K562 (cell line): ENCODE measurements at regions not wholly inside any gene's neighbourhood (a gene's known extent, or its start where the extent isn't known, plus 50 kb on each side); places are given as distances from the start of the nearest gene placed in this dataset.
"Not testable (repeated sequence)": the region's sequence is repeated elsewhere in the genome, so short reads cannot be mapped to it uniquely, and the experiment has no call there.

Source experiments
- ATAC-seq: fragments of 200-7000 bp; cut with Tn5 transposase; 3 replicates; pipeline ENCODE4 v1.9.1; 2020; ENCODE audit warnings: moderate library complexity
- BruUV-seq: library from RNA; stranded (reverse); fragments of 400-500 nt; replicated peaks from 2 replicates; lab custom pipeline; 2021; lab: Mats Ljungman, UMichigan
- CTCF ChIA-PET: fragments of 300-600 bp; formaldehyde crosslinking; extraction: SDS; loops from one replicate; lab custom pipeline; 2021; ENCODE audit warnings: low intra/inter-chr PET ratio; lab: Yijun Ruan, JAX
- POLR2A ChIA-PET: fragments of 300-600, 350-650 bp; sonication (Branson Sonifier 250); formaldehyde crosslinking; extraction: SDS; loops from one replicate; lab custom pipeline; 2021; ENCODE audit warnings: antibody characterized with exemption, inconsistent platforms; lab: Yijun Ruan, JAX
- DNase-seq, 4 experiments: peaks; one replicate each; pipeline versions ENCODE4 v3.0.0 to v3.0.0-alpha.2; 2011 to 2018; ENCODE audit warnings: low spot score in 3 of 4, mixed read lengths in 3 of 4; ENCODE audit errors: extremely low read depth in 1 of 4
- FAIRE-seq: peaks from 2 replicates; lab custom pipeline; 2011; peaks lifted over from hg19 to GRCh38; lab: Jason Lieb, UNC
- H2AFZ ChIP-seq: 2 replicates; pipeline ENCODE4 v1.6.0; 2011; ENCODE audit warnings: low read depth, low read length, control low read depth, inconsistent platforms
- H3K27ac ChIP-seq: fragments of 200-600 bp; 3 replicates; pipeline ENCODE4 v1.8.0; 2011; ENCODE audit warnings: low read depth, mild to moderate bottlenecking, control low read depth, inconsistent platforms, low read length, moderate library complexity, mixed read lengths; ENCODE audit errors: extremely low read depth
- H3K27me3 ChIP-seq, 2 experiments: fragments of 300-600 bp in 1 of 2; 2 replicates in 1 of 2; 3 replicates in 1 of 2; pipeline versions ENCODE4 v1.6.0 to v1.8.0; 2011; ENCODE audit warnings: inconsistent platforms in 2 of 2, low read length in 2 of 2, mild to moderate bottlenecking in 1 of 2, mixed read lengths in 1 of 2, moderate library complexity in 1 of 2; ENCODE audit not compliant: control insufficient read depth in 2 of 2, insufficient read depth in 2 of 2
- H3K36me3 ChIP-seq: fragments of 300-600 bp; 3 replicates; pipeline ENCODE4 v1.8.0; 2011; ENCODE audit warnings: mild to moderate bottlenecking, low read length, inconsistent platforms; ENCODE audit not compliant: control insufficient read depth, insufficient read depth
- H3K4me1 ChIP-seq, 2 experiments: fragments of 200-600 bp in 1 of 2; replicated peaks in 1 of 2; 2 replicates in 1 of 2; 3 replicates in 1 of 2; pipeline versions ENCODE4 v1.5.1 to v1.8.0; 2011; ENCODE audit warnings: inconsistent platforms in 2 of 2, low read length in 2 of 2, mild to moderate bottlenecking in 1 of 2, mixed read lengths in 1 of 2, moderate library complexity in 1 of 2; ENCODE audit not compliant: control insufficient read depth in 2 of 2, insufficient read depth in 2 of 2
- H3K4me2 ChIP-seq: 2 replicates; pipeline ENCODE4 v1.6.1; 2011; ENCODE audit warnings: low read length, control low read depth, inconsistent platforms, mixed read lengths; ENCODE audit not compliant: insufficient read depth
- H3K4me3 ChIP-seq: fragments of 200-600 bp; sonication (generic), shearing (Covaris generic); 2 replicates; pipeline ENCODE4 v1.5.1; 2016; ENCODE audit warnings: control low read depth, inconsistent platforms
- H3K79me2 ChIP-seq: fragments of 200-600 bp; 3 replicates; pipeline ENCODE4 v1.8.0; 2011; ENCODE audit warnings: low read length, inconsistent platforms; ENCODE audit not compliant: control insufficient read depth, insufficient read depth
- H3K9ac ChIP-seq, 2 experiments: 2 replicates each; pipeline versions ENCODE4 v1.6.0 to v1.6.1; 2011; ENCODE audit warnings: low read depth in 2 of 2, low read length in 2 of 2, control low read depth in 1 of 2, inconsistent platforms in 1 of 2, mild to moderate bottlenecking in 1 of 2, mixed read lengths in 1 of 2; ENCODE audit not compliant: insufficient read depth in 1 of 2
- H3K9me1 ChIP-seq: one replicate; pipeline ENCODE4 v1.6.0; 2011; ENCODE audit warnings: inconsistent platforms, mild to moderate bottlenecking, low read length, moderate library complexity; ENCODE audit not compliant: control insufficient read depth, insufficient read depth
- H3K9me3 ChIP-seq: replicated peaks from 2 replicates; pipeline ENCODE4 v1.5.1; 2011; ENCODE audit warnings: low read depth, low read length, inconsistent platforms; ENCODE audit not compliant: control insufficient read depth, insufficient read depth
- H4K20me1 ChIP-seq: replicated peaks from 2 replicates; pipeline ENCODE4 v1.6.1; 2011; ENCODE audit warnings: low read length, inconsistent platforms, mixed read lengths; ENCODE audit not compliant: control insufficient read depth, insufficient read depth
- CCNT2 ChIP-seq: IDR thresholded peaks from 2 replicates; pipeline ENCODE4 v1.6.1; 2011; ENCODE audit warnings: borderline replicate concordance, low read depth, mild to moderate bottlenecking, moderate library complexity, mixed read lengths, low read length; ENCODE audit not compliant: insufficient read length; ENCODE audit errors: extremely low read depth
- ETS1 ChIP-seq: conservative IDR thresholded peaks from 2 replicates; pipeline ENCODE4 v1.6.1; 2011; ENCODE audit warnings: low read depth, mild to moderate bottlenecking, low read length; ENCODE audit not compliant: control insufficient read depth
- FOXK1 ChIP-seq: sonication (generic); formaldehyde crosslinking; IDR thresholded peaks from 2 replicates; pipeline ENCODE4 v1.8.0; 2022; ENCODE audit warnings: missing genetic modification reagents, mild to moderate bottlenecking, borderline replicate concordance
- NFE2L1 ChIP-seq: fragments of 450-650 bp; IDR thresholded peaks from 2 replicates; pipeline ENCODE4 v1.6.1; 2016; ENCODE audit warnings: missing genetic modification characterization, low read depth, mild to moderate bottlenecking, missing compliant biosample characterization, moderate library complexity, borderline replicate concordance
- PHB2 ChIP-seq: fragments of 450-650 bp; IDR thresholded peaks from 2 replicates; pipeline ENCODE4 v1.6.1; 2017; ENCODE audit warnings: low read depth
- PML ChIP-seq: IDR thresholded peaks from 2 replicates; pipeline ENCODE4 v1.6.1; 2012; ENCODE audit warnings: low read length, inconsistent platforms
- TFE3 ChIP-seq: fragments of 450-650 bp; formaldehyde crosslinking; IDR thresholded peaks from 2 replicates; pipeline ENCODE4 v1.4.0; 2020; ENCODE audit warnings: mild to moderate bottlenecking, mixed read lengths
- XRCC5 ChIP-seq: fragments of 200-400 bp; formaldehyde crosslinking; IDR thresholded peaks from 2 replicates; pipeline ENCODE4 v1.6.1; 2017; ENCODE audit warnings: low read depth, mild to moderate bottlenecking, low read length
- ZNF134 ChIP-seq: fragments of 250-450 bp; sonication (Bioruptor Pico); conservative IDR thresholded peaks from 2 replicates; pipeline ENCODE4 v1.4.0; 2020
- ZNF561 ChIP-seq: fragments of 450-650 bp; formaldehyde crosslinking; conservative IDR thresholded peaks from 2 replicates; pipeline ENCODE4 v1.4.0; 2020; ENCODE audit warnings: mild to moderate bottlenecking, moderate library complexity
- WGBS: fragments of 100-300 bp; shearing (Covaris generic); methylation state at CpG from one replicate; pipeline ENCODE4 v1.1.6; 2016; ENCODE audit warnings: low coverage, mixed read lengths; ENCODE audit not compliant: insufficient coverage; ENCODE audit errors: missing lambda C conversion rate; 5-methylcytosine and 5-hydroxymethylcytosine counted together
- in situ Hi-C: fragments of 300-500 bp; cut with MboI; formaldehyde crosslinking; loops from 4 replicates; pipeline ENCODE4 v1.15.0; 2018; ENCODE audit warnings: inconsistent platforms, mixed read lengths
- intact Hi-C: fragments of 100-400 bp; cut with micrococcal nuclease; formaldehyde crosslinking; loops from 2 replicates; pipeline ENCODE4 v1.14.2; 2022

GRCh38 chr10:2547606-2548005, 519.7 kb upstream of the PFKP start:
- peaks cover 0 to 7% of the 10 kb centered on the region in 2 experiments; a peak in 3 of 5 replicates for H3K27me3 ChIP-seq
- ChIA-PET CTCF (no interaction called here), POLR2A (interaction anchor here (0.6 kb wide), 1 partner anchor 1377 kb away, joined by 4 read pairs; no protein-coding TSS in a partner anchor)
- H4K20me1 ChIP-seq: no peaks in the 10 kb centered on the region
- H3K4me1 ChIP-seq: no peaks in the 10 kb centered on the region
- BruUV-seq: no TSS peak
- in situ Hi-C loops: no loop called here
- no peak for ATAC-seq
- no peak for DNase-seq
- FAIRE-seq: no peak
- WGBS: 0% methylated on average over 4 of the region's 4 CpGs
- H3K36me3 ChIP-seq: no peaks in the 10 kb centered on the region
- H3K79me2 ChIP-seq: no peaks in the 10 kb centered on the region
- H2AFZ ChIP-seq: no peak overlapping the region
- no peak overlapping the region for H3K27ac ChIP-seq
- TF ChIP-seq ETS1: no peak
- TF ChIP-seq PHB2: no peak
- TF ChIP-seq CCNT2: no peak
- no peak for TF ChIP-seq NFE2L1 (tag)
- TF ChIP-seq FOXK1 (CRISPR knock-in tag): no peak
- TF ChIP-seq TFE3: no peak
- TF ChIP-seq ZNF561: no peak
- TF ChIP-seq ZNF134 (CRISPR knock-in tag): no peak
- TF ChIP-seq PML: no peak
- TF ChIP-seq XRCC5: no peak
- no peak overlapping the region for H3K9ac ChIP-seq
- intact Hi-C loops: no loop called here
- no peaks in the 10 kb centered on the region for H3K9me3 ChIP-seq
- H3K4me3 ChIP-seq: no peak overlapping the region
- no peaks in the 10 kb centered on the region for H3K9me1 ChIP-seq
- no peak overlapping the region for H3K4me2 ChIP-seq

- H3K4me2 ChIP-seq, H3K9me3 ChIP-seq, H3K4me3 ChIP-seq, in situ Hi-C loops, H4K20me1 ChIP-seq, H3K27ac ChIP-seq, DNase-seq, H3K9ac ChIP-seq, H3K79me2 ChIP-seq, POLR2A ChIA-PET, ATAC-seq, BruUV-seq, CTCF ChIA-PET, FAIRE-seq, H3K36me3 ChIP-seq, H2AFZ ChIP-seq, H3K27me3 ChIP-seq, intact Hi-C loops, H3K4me1 ChIP-seq, H3K9me1 ChIP-seq: not testable (repeated sequence)
- WGBS: 0% methylated on average over 3 of the region's 3 CpGs
Observed at GRCh38 chr10:2546894-2547293, 520.5 kb upstream of the PFKP start.
